HL-60 (cell line): ENCODE measurements at regions not wholly inside any gene's neighbourhood (a gene's known extent, or its start where the extent isn't known, plus 50 kb on each side); places are given as distances from the start of the nearest gene placed in this dataset.

Experiments
- DNase-seq, 2 experiments: peaks; one replicate each; pipeline ENCODE4 v3.0.0-alpha.2; 2010 to 2020; ENCODE audit warnings: low read depth in 1 of 2, low spot score in 1 of 2
- H3K27ac ChIP-seq: fragments of 250-450 bp; sonication (Bioruptor Pico); replicated peaks from 2 replicates; pipeline ENCODE4 v1.5.1; 2020; ENCODE audit warnings: mild to moderate bottlenecking, moderate library complexity
- H3K27me3 ChIP-seq: fragments of 250-450 bp; sonication (Bioruptor Pico); 2 replicates; pipeline ENCODE4 v1.5.1; 2021; ENCODE audit warnings: mild to moderate bottlenecking, moderate library complexity; ENCODE audit not compliant: insufficient read depth, poor library complexity, severe bottlenecking
- H3K4me3 ChIP-seq: replicated peaks from 2 replicates; pipeline ENCODE4 v1.5.1; 2011; ENCODE audit warnings: mild to moderate bottlenecking, control low read depth, low read length; ENCODE audit not compliant: insufficient read depth
- GABPA ChIP-seq: IDR thresholded peaks from 2 replicates; pipeline ENCODE4 v1.6.1; 2012; ENCODE audit warnings: low read depth
- POLR2AphosphoS5 ChIP-seq: IDR thresholded peaks from 2 replicates; pipeline ENCODE4 v1.6.1; 2012; ENCODE audit warnings: low read depth
- REST ChIP-seq: IDR thresholded peaks from 2 replicates; pipeline ENCODE4 v1.6.1; 2012; ENCODE audit warnings: low read depth; ENCODE audit not compliant: insufficient replicate concordance
- SPI1 ChIP-seq: IDR thresholded peaks from 2 replicates; pipeline ENCODE4 v1.6.1; 2012; ENCODE audit warnings: low read depth, mild to moderate bottlenecking, borderline replicate concordance
- TF ChIP-seq, protein P1 (sequence below): IDR thresholded peaks from one replicate; pipeline ENCODE4 v1.5.1; 2011; ENCODE audit warnings: low read length, control low read depth, inconsistent platforms; ENCODE audit not compliant: insufficient read depth

- no peak overlapping the region for H3K27ac ChIP-seq
- no peak for DNase-seq
- H3K27me3 ChIP-seq, result no peaks in the 10 kb centered on the region
- TF ChIP-seq REST, result no peak
- TF ChIP-seq, protein P1, sequence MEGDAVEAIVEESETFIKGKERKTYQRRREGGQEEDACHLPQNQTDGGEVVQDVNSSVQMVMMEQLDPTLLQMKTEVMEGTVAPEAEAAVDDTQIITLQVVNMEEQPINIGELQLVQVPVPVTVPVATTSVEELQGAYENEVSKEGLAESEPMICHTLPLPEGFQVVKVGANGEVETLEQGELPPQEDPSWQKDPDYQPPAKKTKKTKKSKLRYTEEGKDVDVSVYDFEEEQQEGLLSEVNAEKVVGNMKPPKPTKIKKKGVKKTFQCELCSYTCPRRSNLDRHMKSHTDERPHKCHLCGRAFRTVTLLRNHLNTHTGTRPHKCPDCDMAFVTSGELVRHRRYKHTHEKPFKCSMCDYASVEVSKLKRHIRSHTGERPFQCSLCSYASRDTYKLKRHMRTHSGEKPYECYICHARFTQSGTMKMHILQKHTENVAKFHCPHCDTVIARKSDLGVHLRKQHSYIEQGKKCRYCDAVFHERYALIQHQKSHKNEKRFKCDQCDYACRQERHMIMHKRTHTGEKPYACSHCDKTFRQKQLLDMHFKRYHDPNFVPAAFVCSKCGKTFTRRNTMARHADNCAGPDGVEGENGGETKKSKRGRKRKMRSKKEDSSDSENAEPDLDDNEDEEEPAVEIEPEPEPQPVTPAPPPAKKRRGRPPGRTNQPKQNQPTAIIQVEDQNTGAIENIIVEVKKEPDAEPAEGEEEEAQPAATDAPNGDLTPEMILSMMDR, result no peak
- no peak for TF ChIP-seq SPI1
- TF ChIP-seq POLR2AphosphoS5, result no peak
- no peak for TF ChIP-seq GABPA
- no peak overlapping the region for H3K4me3 ChIP-seq
These were observed 341.8 kb downstream of the CYRIA start for GRCh38 chr2:16323551-16324543.

DNA sequence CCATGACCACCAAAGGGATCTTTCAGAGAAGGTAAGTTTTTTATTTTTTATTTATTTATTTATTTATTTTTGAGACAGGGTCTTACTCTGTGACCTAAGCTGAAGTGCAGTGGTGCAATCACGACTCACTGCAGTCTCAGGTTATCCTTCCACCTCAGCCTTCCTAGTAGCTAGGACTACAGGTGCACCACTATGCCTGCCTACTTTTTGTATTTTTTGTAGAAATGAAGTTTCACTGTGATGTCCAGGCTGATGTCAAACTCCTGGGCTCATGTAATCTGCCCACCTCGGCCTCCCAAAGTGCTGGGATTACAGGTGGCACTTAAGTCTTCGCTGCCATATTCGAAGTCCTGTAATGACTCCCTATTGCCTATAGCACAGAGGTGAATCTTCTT lies 342.5 kb downstream of the CYRIA start:
- DNase-seq, result no peak
- no peaks in the 10 kb centered on the region for H3K27me3 ChIP-seq

More for the DNA sequence above, 342.5 kb downstream of the CYRIA start:
- TF ChIP-seq GABPA (no peak), REST (no peak), POLR2AphosphoS5 (no peak), SPI1 (no peak)
- TF ChIP-seq, protein P1, result no peak
- no peak overlapping the region for H3K27ac ChIP-seq
- H3K4me3 ChIP-seq, result no peak overlapping the region
